GM12878 (cell line): ENCODE measurements at regions not wholly inside any gene's neighbourhood (a gene's known extent, or its start where the extent isn't known, plus 50 kb on each side); places are given as distances from the start of the nearest gene placed in this dataset.

Experiments used
- ATAC-seq: fragments of 200-7000 bp; cut with Tn5 transposase; 3 replicates; pipeline ENCODE4 v1.9.1; 2020; ENCODE audit warnings: mild to moderate bottlenecking, moderate library complexity
- BruUV-seq: library from RNA; stranded (reverse); fragments of 400-500 nt; replicated peaks from 2 replicates; lab custom pipeline; 2021; lab: Mats Ljungman, UMichigan
- CTCF ChIA-PET: fragments of 300-600 bp; sonication (Branson Sonifier 250); formaldehyde crosslinking; extraction: SDS; loops from one replicate; lab custom pipeline; 2021; ENCODE audit warnings: inconsistent platforms; lab: Yijun Ruan, JAX
- POLR2A ChIA-PET: fragments of 350-600 bp; formaldehyde crosslinking; extraction: SDS; loops from one replicate; lab custom pipeline; 2021; ENCODE audit warnings: inconsistent platforms; lab: Charles Lee
- RAD21 ChIA-PET: fragments of 300-600 bp; sonication (Branson Sonifier 250); formaldehyde crosslinking; loops from one replicate; lab custom pipeline; 2023; ENCODE audit warnings: antibody characterized with exemption; ENCODE audit not compliant: unreplicated experiment; lab: Charles Lee
- SMC1A ChIA-PET: fragments of 300-600 bp; sonication (Branson Sonifier 250); formaldehyde crosslinking; loops from one replicate; lab custom pipeline; 2023; ENCODE audit not compliant: unreplicated experiment, uncharacterized antibody; lab: Charles Lee
- DNase-seq: peaks from one replicate; pipeline ENCODE4 v3.0.0-alpha.2; 2011; ENCODE audit warnings: low read depth, low spot score
- FAIRE-seq: peaks from 3 replicates; lab custom pipeline; 2011; peaks lifted over from hg19 to GRCh38; lab: Jason Lieb, UNC
- H2AFZ ChIP-seq: 2 replicates; pipeline ENCODE4 v1.6.0; 2011; ENCODE audit warnings: low read depth, low read length, control low read depth; ENCODE audit not compliant: control insufficient read depth
- H3K27ac ChIP-seq: 2 replicates; pipeline ENCODE4 v1.5.1; 2011; ENCODE audit warnings: control low read depth; ENCODE audit not compliant: control insufficient read depth, insufficient read depth
- H3K27me3 ChIP-seq, 2 experiments: replicated peaks in 1 of 2; 2 replicates each; pipeline versions ENCODE4 v1.6.0 to v1.6.1; 2011; ENCODE audit warnings: low read length in 1 of 2; ENCODE audit not compliant: control insufficient read depth in 2 of 2, insufficient read depth in 2 of 2
- H3K36me3 ChIP-seq, 2 experiments: 2 replicates each; pipeline ENCODE4 v1.5.1; 2011; ENCODE audit warnings: low read length in 1 of 2; ENCODE audit not compliant: control insufficient read depth in 2 of 2, insufficient read depth in 2 of 2
- H3K4me1 ChIP-seq: 2 replicates; pipeline ENCODE4 v1.6.1; 2011; ENCODE audit warnings: mild to moderate bottlenecking, low read length, moderate library complexity, mixed read lengths; ENCODE audit not compliant: control insufficient read depth, insufficient read depth
- H3K4me2 ChIP-seq: 2 replicates; pipeline ENCODE4 v1.6.0; 2011; ENCODE audit warnings: control low read depth; ENCODE audit not compliant: control insufficient read depth, insufficient read depth
- H3K4me3 ChIP-seq: fragments of 200-600 bp; sonication (generic); 2 replicates; pipeline ENCODE4 v1.5.1; 2016
- H3K79me2 ChIP-seq: 2 replicates; pipeline ENCODE4 v1.6.0; 2011; ENCODE audit warnings: low read length; ENCODE audit not compliant: control insufficient read depth, insufficient read depth
- H3K9ac ChIP-seq: 2 replicates; pipeline ENCODE4 v1.8.0; 2011; ENCODE audit warnings: low read length, control low read depth, mixed read lengths; ENCODE audit not compliant: control insufficient read depth, insufficient read depth
- H3K9me3 ChIP-seq: replicated peaks from 3 replicates; pipeline ENCODE4 v1.5.1; 2011; ENCODE audit warnings: mild to moderate bottlenecking, low read length; ENCODE audit not compliant: control insufficient read depth, insufficient read depth
- H4K20me1 ChIP-seq: 2 replicates; pipeline ENCODE4 v1.6.0; 2011; ENCODE audit not compliant: control insufficient read depth, insufficient read depth
- DPF2 ChIP-seq: fragments of 450-650 bp; IDR thresholded peaks from 2 replicates; pipeline ENCODE4 v1.6.1; 2017; ENCODE audit warnings: mild to moderate bottlenecking
- FOXM1 ChIP-seq: IDR thresholded peaks from 2 replicates; pipeline ENCODE4 v1.6.1; 2012; ENCODE audit warnings: low read depth, mild to moderate bottlenecking, inconsistent platforms, low read length, moderate library complexity
- GATAD2B ChIP-seq: fragments of 450-650 bp; conservative IDR thresholded peaks from 2 replicates; pipeline ENCODE4 v1.6.1; 2017; ENCODE audit warnings: low read depth, mild to moderate bottlenecking, moderate library complexity
- MXI1 ChIP-seq: fragments of 150-350 bp; IDR thresholded peaks from 2 replicates; pipeline ENCODE4 v1.6.1; 2011; ENCODE audit warnings: low read depth, mild to moderate bottlenecking, inconsistent platforms, low read length, improper control_type of control experiment
- MYC ChIP-seq: IDR thresholded peaks from 2 replicates; pipeline ENCODE4 v1.6.1; 2011; ENCODE audit warnings: mild to moderate bottlenecking, low read length, moderate library complexity, inconsistent platforms; ENCODE audit not compliant: insufficient read depth, insufficient replicate concordance, insufficient read length, severe bottlenecking
- TBL1XR1 ChIP-seq: IDR thresholded peaks from 2 replicates; pipeline ENCODE4 v1.6.1; 2012; ENCODE audit warnings: low read depth, low read length, improper control_type of control experiment
- WGBS: methylation state at CpG from one replicate; pipeline ENCODE4 v1.1.6; 2016; ENCODE audit warnings: low lambda C conversion rate; ENCODE audit not compliant: insufficient replicate concordance, insufficient coverage; ENCODE audit errors: missing lambda C conversion rate; 5-methylcytosine and 5-hydroxymethylcytosine counted together
- in situ Hi-C: fragments of 300-500 bp; cut with MboI; formaldehyde crosslinking; loops from 9 replicates; pipeline ENCODE4 v1.14.3; 2018; ENCODE audit warnings: mixed read lengths
- intact Hi-C: fragments of 100-400 bp; cut with micrococcal nuclease; formaldehyde crosslinking; loops from one replicate; pipeline ENCODE4 v1.14.2; 2022; ENCODE audit not compliant: unreplicated experiment
- TF ChIP-seq, protein P1 (sequence below): IDR thresholded peaks from 2 replicates; pipeline ENCODE4 v1.6.1; 2011; ENCODE audit warnings: low read depth, mild to moderate bottlenecking, low read length, moderate library complexity, borderline replicate concordance; ENCODE audit errors: extremely low read depth
- TF ChIP-seq, protein P2 (sequence below): fragments of 450-650 bp; IDR thresholded peaks from 2 replicates; pipeline ENCODE4 v1.6.1; 2014; ENCODE audit warnings: mild to moderate bottlenecking
- TF ChIP-seq, protein P3 (sequence below): fragments of 450-650 bp; IDR thresholded peaks from 2 replicates; pipeline ENCODE4 v1.6.1; 2016; ENCODE audit warnings: mild to moderate bottlenecking

DNA sequence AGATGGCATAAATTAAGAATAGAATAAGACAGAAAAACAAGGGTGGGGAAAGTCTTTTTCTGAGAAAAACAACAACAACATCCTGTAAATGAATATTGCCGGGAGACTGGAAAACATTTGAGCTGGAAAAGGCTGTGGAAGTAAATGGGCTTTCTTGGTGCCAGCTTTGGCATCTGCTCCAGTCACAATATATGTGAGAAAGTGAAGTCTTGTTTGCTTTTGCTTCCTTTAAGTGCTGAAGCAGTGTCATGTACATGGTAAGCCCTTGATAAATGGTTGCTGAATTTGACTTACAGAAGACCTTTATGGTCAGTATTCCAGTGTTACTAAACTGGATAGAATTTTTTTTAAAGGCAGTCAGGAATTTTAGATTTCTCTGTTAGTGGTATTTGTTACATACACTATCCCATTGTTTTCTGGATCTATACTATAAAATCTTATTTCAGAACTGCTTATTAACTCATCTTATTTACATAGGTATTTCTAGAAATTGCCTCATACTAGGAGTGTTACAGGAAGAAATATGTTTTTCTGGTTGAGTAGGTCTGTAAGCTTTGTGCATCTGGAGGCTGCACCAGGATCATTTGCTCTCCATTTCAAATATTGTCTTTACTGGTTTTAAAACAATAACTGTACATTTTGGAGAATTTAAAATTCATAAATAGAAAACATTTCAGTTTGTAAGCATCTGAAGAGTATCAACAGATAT is 201.7 kb upstream of the FOXP2 start:
- RAD21 ChIA-PET, result no interaction called here
- ATAC-seq, result no peak
- SMC1A ChIA-PET, result interaction anchor here (0.8 kb wide), 1 partner anchor 50 kb away, joined by 3 read pairs; no protein-coding TSS in a partner anchor
- in situ Hi-C loops, result no loop called here
- TF ChIP-seq TBL1XR1 (no peak), DPF2 (no peak), MXI1 (no peak), FOXM1 (no peak), GATAD2B (no peak), MYC (no peak)
- TF ChIP-seq, protein P1, sequence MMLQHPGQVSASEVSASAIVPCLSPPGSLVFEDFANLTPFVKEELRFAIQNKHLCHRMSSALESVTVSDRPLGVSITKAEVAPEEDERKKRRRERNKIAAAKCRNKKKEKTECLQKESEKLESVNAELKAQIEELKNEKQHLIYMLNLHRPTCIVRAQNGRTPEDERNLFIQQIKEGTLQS, result no peak
- TF ChIP-seq, protein P2, sequence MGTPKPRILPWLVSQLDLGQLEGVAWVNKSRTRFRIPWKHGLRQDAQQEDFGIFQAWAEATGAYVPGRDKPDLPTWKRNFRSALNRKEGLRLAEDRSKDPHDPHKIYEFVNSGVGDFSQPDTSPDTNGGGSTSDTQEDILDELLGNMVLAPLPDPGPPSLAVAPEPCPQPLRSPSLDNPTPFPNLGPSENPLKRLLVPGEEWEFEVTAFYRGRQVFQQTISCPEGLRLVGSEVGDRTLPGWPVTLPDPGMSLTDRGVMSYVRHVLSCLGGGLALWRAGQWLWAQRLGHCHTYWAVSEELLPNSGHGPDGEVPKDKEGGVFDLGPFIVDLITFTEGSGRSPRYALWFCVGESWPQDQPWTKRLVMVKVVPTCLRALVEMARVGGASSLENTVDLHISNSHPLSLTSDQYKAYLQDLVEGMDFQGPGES, result no peak
- TF ChIP-seq, protein P3, sequence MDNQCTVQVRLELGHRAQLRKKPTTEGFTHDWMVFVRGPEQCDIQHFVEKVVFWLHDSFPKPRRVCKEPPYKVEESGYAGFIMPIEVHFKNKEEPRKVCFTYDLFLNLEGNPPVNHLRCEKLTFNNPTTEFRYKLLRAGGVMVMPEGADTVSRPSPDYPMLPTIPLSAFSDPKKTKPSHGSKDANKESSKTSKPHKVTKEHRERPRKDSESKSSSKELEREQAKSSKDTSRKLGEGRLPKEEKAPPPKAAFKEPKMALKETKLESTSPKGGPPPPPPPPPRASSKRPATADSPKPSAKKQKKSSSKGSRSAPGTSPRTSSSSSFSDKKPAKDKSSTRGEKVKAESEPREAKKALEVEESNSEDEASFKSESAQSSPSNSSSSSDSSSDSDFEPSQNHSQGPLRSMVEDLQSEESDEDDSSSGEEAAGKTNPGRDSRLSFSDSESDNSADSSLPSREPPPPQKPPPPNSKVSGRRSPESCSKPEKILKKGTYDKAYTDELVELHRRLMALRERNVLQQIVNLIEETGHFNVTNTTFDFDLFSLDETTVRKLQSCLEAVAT, result no peak
- WGBS, result 0% methylated on average over 1 of the region's 1 CpG
- DNase-seq, result no peak
- no peak overlapping the region for H3K27ac ChIP-seq
- intact Hi-C loops, result no loop called here
- H3K27me3 ChIP-seq, result no peaks in the 10 kb centered on the region
- H3K9me3 ChIP-seq, result no peaks in the 10 kb centered on the region
- no peak for FAIRE-seq
- no peak overlapping the region for H3K4me2 ChIP-seq
- H3K79me2 ChIP-seq, result no peaks in the 10 kb centered on the region
- POLR2A ChIA-PET, result no interaction called here
- no peaks in the 10 kb centered on the region for H3K36me3 ChIP-seq
- CTCF ChIA-PET, result no interaction called here
- no peaks in the 10 kb centered on the region for H4K20me1 ChIP-seq
- no peaks in the 10 kb centered on the region for H3K4me1 ChIP-seq
- H2AFZ ChIP-seq, result no peak overlapping the region
- no peak overlapping the region for H3K4me3 ChIP-seq
- H3K9ac ChIP-seq, result no peak overlapping the region
- no TSS peak for BruUV-seq
